ENCODE measurements at regions not wholly inside any gene's neighbourhood (a gene's known extent, or its start where the extent isn't known, plus 50 kb on each side); places are given as distances from the start of the nearest gene placed in this dataset.

DNA sequence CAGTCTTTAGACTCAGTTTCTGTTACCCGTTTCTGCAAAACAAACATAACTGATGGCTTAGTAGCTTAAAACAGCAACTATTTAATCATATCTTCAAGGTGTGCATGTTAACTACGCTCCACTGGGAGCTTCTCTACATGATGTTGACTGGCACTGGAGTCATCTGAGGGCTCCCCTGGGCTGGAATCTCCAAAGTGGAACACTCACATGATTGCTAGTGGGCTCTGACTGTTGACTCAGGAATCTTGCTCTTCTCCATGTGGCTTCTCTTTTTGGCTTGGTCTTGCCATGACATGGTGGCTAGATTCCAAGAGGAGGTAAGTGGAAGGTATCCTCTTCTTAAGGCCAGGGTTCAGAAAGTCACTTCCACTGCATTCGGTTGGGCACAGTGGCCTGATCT, 160.8 kb downstream of the PMAIP1 start:
- TF ChIP-seq, protein P1, sequence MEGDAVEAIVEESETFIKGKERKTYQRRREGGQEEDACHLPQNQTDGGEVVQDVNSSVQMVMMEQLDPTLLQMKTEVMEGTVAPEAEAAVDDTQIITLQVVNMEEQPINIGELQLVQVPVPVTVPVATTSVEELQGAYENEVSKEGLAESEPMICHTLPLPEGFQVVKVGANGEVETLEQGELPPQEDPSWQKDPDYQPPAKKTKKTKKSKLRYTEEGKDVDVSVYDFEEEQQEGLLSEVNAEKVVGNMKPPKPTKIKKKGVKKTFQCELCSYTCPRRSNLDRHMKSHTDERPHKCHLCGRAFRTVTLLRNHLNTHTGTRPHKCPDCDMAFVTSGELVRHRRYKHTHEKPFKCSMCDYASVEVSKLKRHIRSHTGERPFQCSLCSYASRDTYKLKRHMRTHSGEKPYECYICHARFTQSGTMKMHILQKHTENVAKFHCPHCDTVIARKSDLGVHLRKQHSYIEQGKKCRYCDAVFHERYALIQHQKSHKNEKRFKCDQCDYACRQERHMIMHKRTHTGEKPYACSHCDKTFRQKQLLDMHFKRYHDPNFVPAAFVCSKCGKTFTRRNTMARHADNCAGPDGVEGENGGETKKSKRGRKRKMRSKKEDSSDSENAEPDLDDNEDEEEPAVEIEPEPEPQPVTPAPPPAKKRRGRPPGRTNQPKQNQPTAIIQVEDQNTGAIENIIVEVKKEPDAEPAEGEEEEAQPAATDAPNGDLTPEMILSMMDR (conservative IDR thresholded peaks at IDR 0.05) = no peak
- TF ChIP-seq ZFX (IDR thresholded peaks at IDR 0.05) = no peak

Measured in C4-2B (cell line).